ENCODE measurements at regions not wholly inside any gene's neighbourhood (a gene's known extent, or its start where the extent isn't known, plus 50 kb on each side); places are given as distances from the start of the nearest gene placed in this dataset.

GRCh38 chr11:45725776-45726492 is 60.5 kb upstream of the CHST1 start:
- Histone ChIP-seq H3K9me3 (ENCODE audit: insufficient read depth in 2 of 2, low read depth in 1 of 2, low read length in 1 of 2) (no peaks in the 10 kb centered on the region), H2BK15ac (ENCODE audit: low read length) (no peak overlapping the region), H3K23ac (ENCODE audit: insufficient read length) (no peak overlapping the region), H3K18ac (ENCODE audit: extremely low read depth, low read length) (no peak overlapping the region), H3K4ac (replicated peaks; ENCODE audit: insufficient read length, low read depth, low read length) (no peak overlapping the region), H2BK12ac (ENCODE audit: low read depth, low read length) (no peak overlapping the region), H2BK120ac (replicated peaks; ENCODE audit: low read depth, low read length) (no peak overlapping the region), H3K79me2 (ENCODE audit: control insufficient read depth in 1 of 2, insufficient read depth in 2 of 2, low read length in 2 of 2) (no peaks in the 10 kb centered on the region), H4K5ac (ENCODE audit: insufficient read length, low read depth, low read length) (no peak overlapping the region), H2BK5ac (ENCODE audit: low read depth, low read length) (no peak overlapping the region), H3K79me1 (ENCODE audit: low read depth, low read length) (no peaks in the 10 kb centered on the region), H3K14ac (ENCODE audit: insufficient read length) (no peak overlapping the region), H2AFZ (ENCODE audit: low read length) (no peak overlapping the region), H2BK20ac (ENCODE audit: low read length) (no peak overlapping the region), H3K36me3 (ENCODE audit: control insufficient read depth in 2 of 4, insufficient read depth in 4 of 4, low read length in 3 of 4) (no peaks in the 10 kb centered on the region), H3K9ac (replicated peaks in 1 of 4; ENCODE audit: extremely low read depth in 1 of 4, low read depth in 3 of 4, low read length in 3 of 4) (no peak overlapping the region), H3K4me3 (ENCODE audit: extremely low read depth in 1 of 4, insufficient read depth in 2 of 4, low read depth in 3 of 4, low read length in 4 of 4) (no peak overlapping the region), H3K56ac (replicated peaks; ENCODE audit: insufficient read length, low read depth, low read length) (no peak overlapping the region), H4K8ac (ENCODE audit: extremely low read depth, insufficient read depth, low read length) (no peak overlapping the region), H3K27me3 (replicated peaks in 1 of 4; ENCODE audit: control insufficient read depth in 3 of 4, extremely low read depth in 1 of 4, insufficient read depth in 3 of 4, low read length in 3 of 4) (no peaks in the 10 kb centered on the region; a peak in 1 of 7 replicates), H3K23me2 (ENCODE audit: low read depth, low read length) (no peaks in the 10 kb centered on the region), H3K27ac (ENCODE audit: low read depth, low read length) (no peak overlapping the region), H3K4me1 (replicated peaks in 1 of 4; ENCODE audit: control insufficient read depth in 3 of 4, insufficient read depth in 4 of 4, low read length in 3 of 4) (peaks cover 4 to 10% (median 9%) of the 10 kb centered on the region in 4 experiments; a peak in 6 of 7 replicates), H4K91ac (replicated peaks; ENCODE audit: insufficient read length, low read length) (no peak overlapping the region), H2AK5ac (ENCODE audit: low read depth, low read length) (no peak overlapping the region), H4K20me1 (replicated peaks in 1 of 2; ENCODE audit: control insufficient read depth in 1 of 2, insufficient read depth in 2 of 2, low read length in 2 of 2) (no peaks in the 10 kb centered on the region), H3K4me2 (ENCODE audit: insufficient read depth in 1 of 2, low read depth in 2 of 2, low read length in 2 of 2) (no peak overlapping the region)
- POLR2A ChIA-PET (ENCODE audit: partially characterized antibody): no interaction called here
- CTCF ChIA-PET (ENCODE audit: partially characterized antibody): no interaction called here
- WGBS, 2 experiments (ENCODE audit: extremely low coverage in 1 of 2, insufficient coverage in 1 of 2, insufficient read length in 1 of 2, insufficient replicate concordance in 2 of 2, low coverage in 1 of 2, low lambda C conversion rate in 2 of 2, missing lambda C conversion rate in 1 of 2): 94% methylated on average over 6 of the region's 6 CpGs; no CpG with 5 or more reads in 1 of the 2 experiments
- FAIRE-seq (no peak), DNase-seq (ENCODE audit: low read depth in 1 of 2, low spot score in 2 of 2) (no peak)
- no peak for TF ChIP-seq RNF2 (IDR thresholded peaks at IDR 0.05; ENCODE audit: borderline replicate concordance, low read depth, low read length, missing control alignments, poor library complexity, severe bottlenecking)
- TF ChIP-seq CTCF (IDR thresholded peaks at IDR 0.05; ENCODE audit: control extremely low read depth in 1 of 3, insufficient read depth in 1 of 3, low read depth in 1 of 3, low read length in 3 of 3): no peak
- TF ChIP-seq RAD21 (IDR thresholded peaks at IDR 0.05 in 1 of 2, conservative IDR thresholded peaks at IDR 0.05 in 1 of 2; ENCODE audit: low read depth in 2 of 2, low read length in 2 of 2): no peak
- TF ChIP-seq SP4 (IDR thresholded peaks at IDR 0.05; ENCODE audit: low read length): no peak
- no peak for TF ChIP-seq NANOG (IDR thresholded peaks at IDR 0.05; ENCODE audit: insufficient read depth, low read depth, low read length, poor library complexity, severe bottlenecking)
- TF ChIP-seq BRCA1 (IDR thresholded peaks at IDR 0.05; ENCODE audit: low read depth, low read length): no peak
- no peak for TF ChIP-seq SIRT6 (IDR thresholded peaks at IDR 0.05; ENCODE audit: low read length)
- no peak for TF ChIP-seq YY1 (IDR thresholded peaks at IDR 0.05; ENCODE audit: low read depth, low read length)
- no peak for TF ChIP-seq EP300 (IDR thresholded peaks at IDR 0.05; ENCODE audit: borderline replicate concordance in 1 of 2, low read depth in 2 of 2, low read length in 2 of 2)
- TF ChIP-seq CREB1 (IDR thresholded peaks at IDR 0.05): no peak
